Muscle layer of colon (tissue), 2 donors: ENCODE measurements at regions not wholly inside any gene's neighbourhood (a gene's known extent, or its start where the extent isn't known, plus 50 kb on each side); places are given as distances from the start of the nearest gene placed in this dataset.

ENCODE experiments used
- H3K27ac ChIP-seq: one replicate; pipeline ENCODE4 v1.7.0; 2013; ENCODE audit warnings: low read depth, mild to moderate bottlenecking, low read length, moderate library complexity
- H3K27me3 ChIP-seq, 2 donors: one replicate each; pipeline ENCODE4 v1.7.0; 2013; ENCODE audit warnings: low read length in 2 of 2, mild to moderate bottlenecking in 2 of 2; ENCODE audit not compliant: insufficient read depth in 2 of 2, control insufficient read depth in 1 of 2
- H3K36me3 ChIP-seq: one replicate; pipeline ENCODE4 v1.7.0; 2013; ENCODE audit warnings: mild to moderate bottlenecking, low read length; ENCODE audit not compliant: insufficient read depth
- H3K4me1 ChIP-seq: one replicate; pipeline ENCODE4 v1.7.0; 2013; ENCODE audit warnings: mild to moderate bottlenecking, low read length; ENCODE audit not compliant: insufficient read depth
- H3K4me3 ChIP-seq, 2 donors: one replicate each; pipeline ENCODE4 v1.7.0; 2013; ENCODE audit warnings: low read length in 2 of 2, low read depth in 1 of 2, mild to moderate bottlenecking in 1 of 2, moderate library complexity in 1 of 2
- H3K9ac ChIP-seq: one replicate; pipeline ENCODE4 v1.7.0; 2013; ENCODE audit warnings: low read length
- H3K9me3 ChIP-seq: one replicate; pipeline ENCODE4 v1.7.0; 2013; ENCODE audit warnings: mild to moderate bottlenecking, low read length
- donor health status: abdominal sarcoma.
- donor health status: Adenocarcinoma of cecum.

DNA sequence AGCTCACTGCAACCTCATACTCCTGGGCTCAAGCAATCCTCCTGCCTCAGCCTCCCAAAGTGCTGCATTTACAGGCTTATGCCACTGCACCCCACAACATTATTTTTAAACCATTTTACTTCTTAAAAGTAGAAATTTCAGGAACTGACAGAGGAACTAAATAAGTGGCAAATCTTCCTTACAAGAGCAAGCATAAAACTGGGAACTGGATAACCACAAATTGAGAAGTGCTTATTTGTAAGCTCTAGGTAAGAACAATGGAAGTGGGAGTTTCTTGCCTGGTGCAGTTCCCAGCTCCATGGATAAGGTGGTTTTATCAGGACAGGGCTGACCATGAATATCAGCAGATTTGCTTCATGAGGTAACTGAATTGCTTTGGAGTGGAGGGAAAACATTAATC lies 655.2 kb downstream of the DIPK2A start:
- no peaks in the 10 kb centered on the region for H3K4me1 ChIP-seq
- H3K36me3 ChIP-seq: no peaks in the 10 kb centered on the region
- no peaks in the 10 kb centered on the region for H3K27me3 ChIP-seq
- no peak overlapping the region for H3K9ac ChIP-seq
- no peak overlapping the region for H3K4me3 ChIP-seq
- H3K9me3 ChIP-seq: no peaks in the 10 kb centered on the region
- H3K27ac ChIP-seq: no peak overlapping the region

DNA sequence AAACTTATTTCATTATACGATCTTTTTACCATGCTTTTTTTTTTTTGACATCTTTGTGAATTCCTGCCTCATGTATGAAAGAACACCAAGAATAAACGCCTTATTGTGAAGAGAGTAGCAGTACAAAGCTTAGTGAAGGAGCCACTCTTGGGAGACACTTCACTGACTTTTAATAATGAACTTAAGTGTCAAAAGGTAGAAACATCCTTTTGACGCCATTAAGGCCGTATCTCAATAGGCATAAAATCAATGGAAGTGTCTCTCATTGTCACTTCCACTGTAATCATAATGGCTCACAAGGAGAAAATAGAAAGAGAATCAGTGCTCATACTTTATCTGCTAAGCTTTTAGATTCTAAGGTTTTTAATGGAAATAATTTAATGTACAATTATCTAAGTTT lies 657.8 kb downstream of the DIPK2A start:
- H3K4me3 ChIP-seq: no peak overlapping the region
- no peak overlapping the region for H3K9ac ChIP-seq
- no peak overlapping the region for H3K27ac ChIP-seq
- no peaks in the 10 kb centered on the region for H3K9me3 ChIP-seq
- H3K4me1 ChIP-seq: no peaks in the 10 kb centered on the region
- H3K36me3 ChIP-seq: no peaks in the 10 kb centered on the region
- no peaks in the 10 kb centered on the region for H3K27me3 ChIP-seq

DNA sequence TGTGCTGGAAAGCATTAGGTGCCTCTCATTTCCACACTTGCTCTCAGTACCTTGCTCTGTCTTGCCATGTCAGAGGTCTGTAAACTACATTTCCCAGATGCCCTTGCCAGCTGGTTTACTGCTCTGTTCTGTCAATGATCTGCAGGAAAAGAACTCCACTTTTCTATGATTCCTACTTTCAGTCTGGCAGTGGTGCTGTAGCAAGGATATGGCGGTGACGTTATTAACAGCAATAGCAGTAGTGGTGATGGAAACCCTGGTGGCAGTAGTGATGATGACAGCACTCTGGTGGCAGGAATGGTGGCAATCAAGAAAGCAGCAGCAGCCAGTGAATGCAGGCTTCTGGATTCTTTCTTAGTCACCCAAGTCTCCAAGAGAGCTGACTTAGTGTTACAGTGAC lies 665.2 kb downstream of the DIPK2A start:
- H3K4me1 ChIP-seq: no peaks in the 10 kb centered on the region
- no peak overlapping the region for H3K27ac ChIP-seq
- H3K9me3 ChIP-seq: no peaks in the 10 kb centered on the region

DNA sequence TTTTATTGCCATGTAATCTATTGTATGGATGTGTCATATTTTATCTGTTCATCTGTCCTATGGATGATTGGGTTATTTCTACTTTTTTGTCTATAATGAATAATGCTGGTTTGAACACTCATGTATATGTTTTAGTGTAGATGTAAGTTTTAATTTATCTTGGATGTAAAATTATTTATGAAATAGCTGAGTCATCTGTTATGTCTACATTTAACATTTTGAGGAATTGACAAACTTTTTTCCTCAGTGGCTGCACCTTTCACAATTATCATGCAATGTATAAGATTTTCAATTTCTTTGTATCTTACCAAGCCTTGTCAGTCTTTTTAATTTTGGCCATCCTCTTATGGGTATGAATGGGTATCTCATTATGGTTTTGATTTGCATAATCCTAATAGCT lies 666.4 kb downstream of the DIPK2A start:
- H3K9me3 ChIP-seq: no peaks in the 10 kb centered on the region
- no peaks in the 10 kb centered on the region for H3K27me3 ChIP-seq
- no peak overlapping the region for H3K9ac ChIP-seq
- H3K4me1 ChIP-seq: no peaks in the 10 kb centered on the region
- H3K36me3 ChIP-seq: no peaks in the 10 kb centered on the region
- no peak overlapping the region for H3K4me3 ChIP-seq
- H3K27ac ChIP-seq: no peak overlapping the region

More for the DNA sequence above, 665.2 kb downstream of the DIPK2A start:
- no peaks in the 10 kb centered on the region for H3K27me3 ChIP-seq
- no peaks in the 10 kb centered on the region for H3K36me3 ChIP-seq
- no peak overlapping the region for H3K4me3 ChIP-seq
- H3K9ac ChIP-seq: no peak overlapping the region

DNA sequence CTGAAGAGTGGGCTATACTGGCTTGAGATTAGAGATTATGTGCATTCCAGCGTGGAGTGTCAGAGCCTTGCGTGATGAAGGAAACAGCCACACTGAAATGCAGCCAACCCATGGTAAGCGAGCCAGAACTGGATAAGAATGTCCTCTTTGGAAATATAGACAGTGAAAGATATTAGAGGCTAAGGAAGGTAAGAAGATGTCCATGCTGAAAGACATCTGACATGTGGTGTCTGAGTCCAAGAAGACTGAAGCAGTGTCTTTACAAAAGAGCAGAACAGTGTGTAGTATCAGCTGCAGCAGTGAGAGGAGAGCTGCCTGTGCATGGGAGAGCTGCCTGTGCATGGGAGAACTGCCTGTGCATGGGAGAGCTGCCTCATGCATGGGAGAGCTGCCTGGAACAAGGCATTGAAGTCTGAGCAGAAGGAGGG lies 672.2 kb downstream of the DIPK2A start:
- Histone ChIP-seq H3K4me1 (no peaks in the 10 kb centered on the region), H3K9ac (no peak overlapping the region), H3K36me3 (no peaks in the 10 kb centered on the region), H3K9me3 (no peaks in the 10 kb centered on the region), H3K27ac (no peak overlapping the region), H3K27me3 (no peaks in the 10 kb centered on the region), H3K4me3 (no peak overlapping the region)

DNA sequence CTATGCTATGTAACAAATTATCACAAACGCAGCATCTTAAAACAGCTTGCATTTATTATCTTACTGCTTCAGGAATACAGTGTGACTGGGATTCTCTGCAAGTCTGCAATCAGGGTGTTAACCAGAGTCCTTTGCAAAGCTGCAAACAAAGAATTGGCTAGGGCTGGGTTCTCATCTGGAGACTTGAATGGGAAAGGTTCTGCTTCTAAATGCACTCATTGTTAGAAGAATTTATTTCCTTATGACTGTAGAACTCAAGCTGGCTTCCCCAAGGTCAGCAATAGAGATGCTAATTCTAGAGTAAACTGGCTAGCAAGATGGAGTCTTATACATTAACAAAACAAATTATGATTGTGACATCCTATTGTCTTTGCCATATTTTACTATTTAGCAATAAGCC lies 673.7 kb downstream of the DIPK2A start:
- no peak overlapping the region for H3K9ac ChIP-seq
- no peaks in the 10 kb centered on the region for H3K9me3 ChIP-seq
- H3K4me1 ChIP-seq: no peaks in the 10 kb centered on the region
- no peak overlapping the region for H3K4me3 ChIP-seq
- H3K36me3 ChIP-seq: no peaks in the 10 kb centered on the region
- H3K27ac ChIP-seq: no peak overlapping the region
- no peaks in the 10 kb centered on the region for H3K27me3 ChIP-seq

DNA sequence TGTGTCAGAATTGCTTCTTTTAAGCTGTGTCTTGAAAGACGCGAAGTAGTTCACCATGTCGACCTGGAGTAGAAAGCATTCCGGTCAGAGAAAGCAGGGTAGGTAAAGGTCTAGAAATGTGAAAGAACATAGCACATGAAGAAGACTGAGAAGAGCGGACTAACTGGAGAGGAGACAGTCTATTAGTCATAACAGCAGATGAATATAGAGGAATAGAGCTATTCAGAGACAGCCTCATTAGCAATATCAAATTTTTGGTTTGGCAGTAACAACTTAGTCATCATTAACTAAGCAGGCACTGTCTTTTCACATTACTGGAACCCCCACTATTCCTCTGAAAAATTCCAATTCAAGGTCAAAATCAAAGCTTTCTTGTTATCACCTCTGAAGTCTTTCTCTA lies 678.8 kb downstream of the DIPK2A start:
- Histone ChIP-seq H3K27ac (no peak overlapping the region), H3K36me3 (no peaks in the 10 kb centered on the region), H3K27me3 (no peaks in the 10 kb centered on the region), H3K9me3 (no peaks in the 10 kb centered on the region), H3K4me1 (no peaks in the 10 kb centered on the region), H3K9ac (no peak overlapping the region), H3K4me3 (no peak overlapping the region)

DNA sequence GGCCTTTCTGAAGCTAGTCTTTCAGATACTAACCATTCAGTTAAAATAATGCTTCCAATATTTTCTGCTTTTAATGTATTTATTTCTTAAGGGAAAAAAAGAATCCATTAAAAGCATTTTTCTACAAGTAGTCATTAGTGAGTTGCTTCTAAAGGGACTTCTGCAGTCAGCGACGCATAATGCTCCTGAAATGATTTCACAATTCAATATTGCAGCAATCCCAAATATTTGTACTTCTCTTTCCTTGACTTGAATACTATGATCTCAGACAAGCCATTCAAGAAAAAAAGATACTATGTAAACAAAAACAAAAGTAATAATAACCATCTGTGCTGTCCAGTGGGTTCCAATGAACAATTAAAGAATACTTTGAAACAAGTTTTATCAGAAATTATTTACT lies 681.0 kb downstream of the DIPK2A start:
- Histone ChIP-seq H3K27me3 (no peaks in the 10 kb centered on the region), H3K4me3 (no peak overlapping the region), H3K4me1 (no peaks in the 10 kb centered on the region), H3K36me3 (no peaks in the 10 kb centered on the region), H3K9me3 (no peaks in the 10 kb centered on the region), H3K27ac (no peak overlapping the region), H3K9ac (no peak overlapping the region)

DNA sequence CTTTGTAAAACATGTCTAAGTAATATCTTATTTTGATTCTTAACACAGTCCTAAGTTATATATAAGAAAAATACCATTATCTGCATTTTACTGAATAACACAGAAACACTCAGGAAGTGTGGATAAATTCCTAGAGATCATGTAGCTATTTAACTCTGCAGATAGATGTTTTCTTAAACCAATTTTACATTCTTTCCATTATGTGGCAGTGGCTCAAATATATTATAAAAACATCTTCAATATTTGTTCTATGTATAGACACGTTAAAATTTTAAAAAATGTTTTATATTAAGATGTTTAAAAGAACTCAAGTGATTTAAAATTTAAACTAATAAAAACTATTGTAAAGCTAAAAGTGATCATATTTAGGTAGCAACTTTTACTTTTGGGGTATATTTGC lies 683.8 kb downstream of the DIPK2A start:
- Histone ChIP-seq H3K27ac (no peak overlapping the region), H3K4me1 (no peaks in the 10 kb centered on the region), H3K9ac (no peak overlapping the region), H3K9me3 (no peaks in the 10 kb centered on the region), H3K4me3 (no peak overlapping the region), H3K36me3 (no peaks in the 10 kb centered on the region), H3K27me3 (no peaks in the 10 kb centered on the region)

DNA sequence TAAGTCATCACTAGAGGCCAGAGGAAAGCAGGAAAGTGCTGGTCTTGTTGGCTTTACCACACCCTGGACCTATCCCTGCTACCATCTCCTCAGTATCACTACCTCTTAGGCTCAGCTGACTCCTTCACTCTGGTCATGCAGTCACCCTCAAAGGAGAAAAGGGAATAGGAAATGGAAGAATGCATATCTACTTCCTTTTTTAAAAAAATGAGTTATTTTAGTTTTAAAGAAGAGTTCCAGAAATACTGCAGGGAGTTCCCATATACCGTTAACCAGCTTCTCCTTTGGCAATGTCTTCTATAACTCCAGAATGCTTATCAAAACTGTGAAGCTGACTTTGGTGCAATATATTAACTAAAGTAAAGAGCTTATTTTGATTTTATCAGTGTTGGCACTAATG lies 688.6 kb downstream of the DIPK2A start:
- Histone ChIP-seq H3K4me1 (no peaks in the 10 kb centered on the region), H3K9ac (no peak overlapping the region), H3K27me3 (no peaks in the 10 kb centered on the region), H3K9me3 (no peaks in the 10 kb centered on the region), H3K4me3 (no peak overlapping the region), H3K27ac (no peak overlapping the region), H3K36me3 (no peaks in the 10 kb centered on the region)

DNA sequence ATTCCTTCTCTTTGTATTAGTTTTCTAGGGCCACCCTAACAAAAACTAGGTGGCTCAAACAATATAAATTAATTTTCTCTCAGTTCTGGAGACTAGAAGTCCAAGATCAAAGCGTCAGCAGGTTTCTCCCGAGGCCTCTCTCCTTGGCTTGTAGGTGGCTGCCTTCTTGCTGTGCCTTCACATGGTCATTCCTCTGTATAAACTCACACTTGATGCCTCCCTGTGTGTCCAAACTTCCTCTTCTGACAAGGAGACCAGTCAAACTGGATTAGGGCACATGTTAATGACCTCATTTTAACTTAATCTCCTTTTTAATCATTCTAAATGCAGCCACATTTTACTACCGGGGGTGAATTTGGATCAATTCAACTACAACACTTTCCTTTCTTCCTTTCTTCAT lies 691.1 kb downstream of the DIPK2A start:
- Histone ChIP-seq H3K4me3 (no peak overlapping the region), H3K36me3 (no peaks in the 10 kb centered on the region), H3K4me1 (no peaks in the 10 kb centered on the region), H3K27ac (no peak overlapping the region), H3K9me3 (no peaks in the 10 kb centered on the region), H3K9ac (no peak overlapping the region), H3K27me3 (no peaks in the 10 kb centered on the region)

DNA sequence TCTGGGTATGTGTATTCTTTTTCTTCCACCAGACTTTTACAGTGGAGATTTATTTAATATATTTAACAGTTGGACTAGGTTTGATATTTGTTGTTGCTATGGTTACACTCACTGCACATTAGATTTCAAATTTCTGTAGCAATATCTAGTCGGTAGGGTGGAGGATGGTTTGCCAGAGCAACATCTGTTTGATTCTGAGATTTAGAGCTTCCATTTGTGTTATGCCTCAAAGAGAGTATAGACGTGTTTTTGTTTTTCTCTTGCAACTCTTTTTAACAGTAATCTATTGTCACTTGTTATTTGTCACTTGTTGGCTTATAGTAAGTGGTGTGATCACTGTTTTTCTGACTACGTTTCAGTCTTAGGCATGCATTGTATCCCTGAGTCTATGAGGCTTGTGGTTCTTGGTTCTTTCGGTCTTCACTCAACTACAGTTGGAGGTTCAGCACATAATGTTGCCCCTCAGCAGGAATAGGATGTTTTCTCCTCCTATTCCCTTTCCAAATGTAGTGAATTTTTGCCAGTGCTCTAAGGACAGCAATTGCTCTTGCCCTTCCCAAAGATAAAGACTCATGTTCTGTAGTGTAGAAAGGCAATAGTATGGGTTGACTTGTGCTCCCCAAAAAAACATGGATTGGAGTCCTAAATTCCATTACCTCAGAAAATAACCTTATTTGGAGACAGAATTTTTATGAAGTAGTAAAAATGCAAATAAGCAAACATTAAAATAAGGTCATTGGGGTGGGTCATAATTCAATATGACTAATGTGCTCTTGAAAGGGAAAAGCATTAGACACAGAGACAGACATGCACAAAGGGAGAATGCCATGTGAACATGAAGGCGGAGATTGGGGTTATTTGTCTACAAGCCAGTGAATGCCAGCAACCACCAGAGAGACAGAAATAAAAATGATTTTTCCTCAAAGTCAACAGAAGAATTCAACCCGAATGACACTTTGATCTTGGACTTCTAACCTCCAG lies 692.1 kb downstream of the DIPK2A start:
- no peak overlapping the region for H3K27ac ChIP-seq
- H3K36me3 ChIP-seq: no peaks in the 10 kb centered on the region
- H3K4me3 ChIP-seq: no peak overlapping the region
- no peaks in the 10 kb centered on the region for H3K27me3 ChIP-seq
- H3K9ac ChIP-seq: no peak overlapping the region
- no peaks in the 10 kb centered on the region for H3K9me3 ChIP-seq
- no peaks in the 10 kb centered on the region for H3K4me1 ChIP-seq
